ENCODE measurements at regions not wholly inside any gene's neighbourhood (a gene's known extent, or its start where the extent isn't known, plus 50 kb on each side); places are given as distances from the start of the nearest gene placed in this dataset.

GRCh38 chr10:4687397-4687796, 138.6 kb upstream of the AKR1E2 start:
- no peak for DNase-seq

DNA sequence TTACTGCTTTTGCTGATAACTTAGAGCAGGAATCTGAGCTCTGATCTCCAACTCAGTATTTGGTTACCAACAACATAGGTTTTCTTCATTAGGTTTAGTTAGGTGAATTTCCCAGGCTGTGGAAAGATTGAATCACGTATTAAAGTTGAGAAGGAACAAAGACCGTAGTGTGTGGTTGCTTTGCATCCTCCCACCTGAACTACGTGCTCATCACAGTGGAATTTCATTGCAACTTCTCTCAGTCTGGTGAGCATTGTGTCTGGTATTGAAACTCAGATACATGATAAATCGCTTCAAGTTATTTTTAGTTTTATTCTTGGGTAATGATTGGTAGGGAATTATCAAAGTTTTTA, 139.4 kb upstream of the AKR1E2 start:
- no peak for DNase-seq

DNA sequence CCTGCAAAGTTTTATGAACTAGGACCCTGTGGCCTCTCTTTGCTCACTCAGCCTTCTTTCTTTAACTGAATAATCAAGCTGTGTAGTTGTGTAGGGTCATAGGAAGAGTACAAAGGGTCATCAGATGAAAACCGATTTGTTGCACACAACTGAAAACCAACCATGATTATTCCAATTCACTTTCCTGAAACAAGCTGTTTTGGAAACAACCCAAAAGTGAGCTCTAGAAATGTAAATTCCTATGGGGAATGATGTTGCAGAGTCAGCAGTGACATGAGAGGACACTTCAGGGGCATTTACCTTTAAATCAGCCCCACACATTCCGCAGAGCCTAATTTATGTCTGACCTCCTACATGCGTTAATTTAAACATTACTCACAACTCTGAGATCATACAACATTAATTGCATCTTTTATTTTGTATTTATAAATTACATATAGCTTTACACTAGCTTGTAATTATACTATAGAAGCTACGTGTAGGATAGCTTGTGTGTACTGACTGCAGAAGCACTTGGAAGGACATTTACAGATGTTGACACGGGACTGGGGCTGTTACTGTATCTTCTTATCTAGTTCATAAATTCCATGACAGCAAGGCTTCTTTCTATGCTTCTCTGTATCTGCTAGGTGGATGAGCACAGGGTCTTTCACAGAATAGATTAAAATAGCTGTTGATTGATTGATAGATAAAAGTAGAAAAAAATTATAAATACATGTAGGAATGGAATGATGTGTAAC, 139.9 kb upstream of the AKR1E2 start:
- DNase-seq: no peak

GRCh38 chr10:4685491-4685890, 140.5 kb upstream of the AKR1E2 start:
- DNase-seq: no peak

GRCh38 chr10:4684434-4684833, 141.6 kb upstream of the AKR1E2 start:
- no peak for DNase-seq

DNA sequence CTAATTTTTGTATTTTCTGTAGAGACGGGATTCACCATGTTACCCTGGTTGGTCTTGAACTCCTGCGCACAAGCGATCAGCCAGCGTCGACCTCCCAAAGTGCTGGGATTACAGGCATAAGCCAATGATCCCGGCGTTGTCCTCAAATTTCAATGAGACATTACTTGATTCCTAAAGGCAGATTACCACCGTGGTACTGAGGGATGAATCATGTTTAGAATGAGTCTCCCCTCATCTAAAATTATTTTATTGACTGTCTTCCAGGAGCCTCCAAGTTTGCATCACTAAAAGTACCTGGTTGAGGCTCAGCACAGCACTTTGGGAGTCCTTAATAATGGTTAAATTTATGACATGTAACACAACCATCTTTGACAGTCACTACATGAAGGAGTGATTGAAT, 142.2 kb upstream of the AKR1E2 start:
- no peak for DNase-seq

- no peak for DNase-seq
These were observed 142.9 kb upstream of the AKR1E2 start for GRCh38 chr10:4683137-4683536.

DNA sequence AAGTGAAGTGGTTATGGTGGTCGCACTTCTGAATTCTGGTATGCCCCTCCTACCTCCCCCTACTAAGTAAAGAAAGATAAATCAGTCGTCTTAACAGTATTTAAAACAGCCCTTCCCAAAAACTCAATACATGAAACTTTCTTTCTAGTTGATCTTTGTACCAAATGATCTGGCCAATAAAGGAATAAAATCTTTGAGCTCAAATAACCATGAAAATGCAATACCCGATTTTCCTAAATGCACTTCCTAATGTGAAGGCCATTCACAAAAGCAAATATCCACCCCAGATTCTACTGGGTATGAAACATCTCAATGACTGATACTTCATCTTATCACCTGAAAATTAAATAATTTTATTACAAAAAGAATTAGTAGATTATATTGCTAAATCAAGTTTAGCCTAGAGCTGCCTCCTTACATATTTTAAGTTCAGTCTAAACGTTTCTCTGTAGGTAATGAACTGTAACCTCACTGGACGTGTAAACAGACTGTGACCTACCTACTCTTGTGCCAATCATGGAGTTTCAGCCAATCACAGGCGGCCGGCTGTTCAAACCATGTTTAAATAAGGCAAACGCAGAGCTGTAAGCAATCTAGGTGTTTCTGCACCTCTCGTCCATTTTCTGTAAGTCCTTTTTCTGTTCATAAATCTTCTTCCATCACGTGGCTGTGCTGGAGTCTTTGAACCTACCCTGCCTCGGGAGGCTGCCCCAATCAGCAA, 146.9 kb upstream of the AKR1E2 start:
- no peak for DNase-seq

DNA sequence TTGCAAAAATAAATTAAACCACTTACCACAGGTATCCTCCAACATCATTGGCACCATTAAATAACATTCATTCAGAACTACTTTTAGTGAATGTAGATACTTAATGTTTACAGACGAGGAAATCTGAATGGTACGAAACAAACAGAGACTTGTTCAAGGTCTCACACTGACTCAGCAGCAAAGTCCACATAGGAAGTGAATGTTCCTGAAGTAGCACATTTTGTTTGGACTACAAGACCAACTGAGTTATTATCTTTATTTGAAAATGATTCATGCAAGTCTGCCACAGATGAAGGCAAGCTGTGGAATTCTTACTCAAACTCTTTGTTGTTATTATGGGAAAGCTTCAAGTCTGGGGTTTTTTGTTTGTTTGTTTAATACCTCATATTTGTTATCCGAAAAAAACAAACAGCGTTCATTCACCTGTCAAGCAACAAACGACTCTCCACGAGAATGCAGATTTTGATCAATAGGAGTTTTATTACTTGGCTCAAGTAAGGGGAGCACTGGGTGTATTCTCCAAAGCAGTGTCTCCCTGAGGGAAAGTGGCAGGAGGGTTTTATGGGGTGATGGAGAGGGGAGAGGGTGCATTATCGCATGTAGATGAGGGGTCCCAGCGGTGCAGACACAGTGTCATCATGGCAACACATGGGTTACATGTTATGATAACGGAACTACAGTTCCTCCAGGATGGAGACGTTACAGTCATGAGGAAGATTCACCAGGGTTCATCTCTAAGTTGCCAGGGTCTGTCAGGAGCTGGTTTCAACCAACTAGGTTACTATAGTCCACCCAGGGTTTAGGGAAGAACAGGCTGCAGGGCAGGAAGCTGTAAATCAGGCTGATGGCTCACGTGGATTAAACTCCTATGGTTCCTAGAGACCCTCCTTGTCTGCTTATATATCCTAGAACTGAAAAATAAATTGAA, 147.7 kb upstream of the AKR1E2 start:
- DNase-seq: no peak

- DNase-seq: no peak
These were observed 148.5 kb upstream of the AKR1E2 start for GRCh38 chr10:4677296-4678021.

DNA sequence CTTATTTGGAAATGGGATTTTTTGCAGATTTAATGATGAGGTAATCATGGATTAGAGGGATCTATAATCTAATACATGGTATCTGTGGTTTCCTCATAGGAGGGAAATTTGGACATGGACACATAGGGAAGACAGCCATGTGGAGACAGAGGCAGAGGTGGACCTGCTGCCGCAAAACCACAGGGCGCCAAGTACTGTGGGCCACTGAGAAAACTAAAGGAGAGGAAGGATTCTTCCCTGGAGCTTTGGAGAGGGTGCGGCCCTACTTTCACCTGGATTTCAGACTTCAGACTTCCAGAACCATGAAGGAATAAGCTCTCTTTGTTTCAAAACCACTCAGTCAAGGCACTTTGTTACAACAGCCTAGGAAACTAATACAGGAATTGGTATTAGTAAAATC, 149.4 kb upstream of the AKR1E2 start:
- DNase-seq: no peak

DNA sequence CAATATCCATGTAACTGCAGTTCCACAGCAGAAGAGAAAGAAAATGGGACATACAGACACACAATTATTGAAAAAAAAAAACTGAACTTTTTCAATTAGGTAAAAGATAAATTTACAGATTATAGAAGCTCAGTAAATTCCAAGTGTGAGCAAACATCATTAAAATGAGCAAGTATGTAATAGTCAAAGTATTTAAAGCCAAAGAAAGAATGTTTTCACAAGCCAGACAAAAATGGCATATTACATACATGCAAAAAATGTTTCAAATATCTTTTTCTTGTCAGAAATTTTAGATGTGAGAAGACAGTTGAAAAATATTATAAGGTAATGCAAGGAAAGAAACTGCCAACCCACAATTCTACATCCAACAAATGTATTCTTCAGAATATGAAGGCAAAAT, 150.2 kb upstream of the AKR1E2 start:
- no peak for DNase-seq

GRCh38 chr10:4673279-4674040, 152.5 kb upstream of the AKR1E2 start:
- DNase-seq: no peak

- DNase-seq: no peak
These were observed 153.8 kb upstream of the AKR1E2 start for GRCh38 chr10:4672201-4672600.

- DNase-seq: no peak
These were observed 154.4 kb upstream of the AKR1E2 start for GRCh38 chr10:4671451-4672145.

DNA sequence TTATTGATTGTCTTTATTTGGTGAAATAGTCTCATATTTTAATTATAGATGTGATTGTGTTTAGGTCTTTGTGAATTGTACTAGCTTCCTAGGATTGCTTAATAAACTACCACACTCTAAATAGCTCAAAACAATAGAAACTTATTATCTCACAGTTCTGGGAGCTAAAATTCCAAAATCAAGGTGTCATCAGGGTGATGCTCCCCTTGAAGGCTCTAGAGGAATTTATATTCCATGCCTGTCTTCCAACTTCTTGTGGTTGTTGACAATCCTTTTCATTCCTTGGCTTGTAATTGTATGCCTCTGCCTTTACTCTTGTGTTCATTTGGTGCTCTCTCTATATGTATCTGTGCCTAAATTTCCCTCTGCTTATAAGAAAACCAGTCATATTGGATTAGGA, 155.3 kb upstream of the AKR1E2 start:
- DNase-seq: no peak

DNA sequence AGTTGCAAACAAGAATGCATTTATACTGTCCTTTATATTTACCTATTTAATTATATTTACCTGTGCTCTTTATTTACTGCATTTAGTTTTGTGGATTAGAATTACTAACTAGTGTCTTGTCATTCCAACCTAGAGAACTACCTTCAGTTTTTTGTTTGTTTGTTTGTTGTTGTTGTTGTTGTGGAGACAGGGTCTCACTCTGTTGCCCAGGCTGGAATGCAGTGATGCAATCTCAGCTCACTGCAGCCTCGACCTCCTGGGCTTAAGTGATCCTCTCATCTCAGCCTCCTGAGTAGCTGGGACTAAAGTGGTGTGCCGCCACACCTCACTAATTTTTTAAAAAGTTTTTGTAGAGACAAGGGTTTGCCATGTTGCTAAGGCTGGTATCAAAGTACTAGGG, 156.4 kb upstream of the AKR1E2 start:
- no peak for DNase-seq

DNA sequence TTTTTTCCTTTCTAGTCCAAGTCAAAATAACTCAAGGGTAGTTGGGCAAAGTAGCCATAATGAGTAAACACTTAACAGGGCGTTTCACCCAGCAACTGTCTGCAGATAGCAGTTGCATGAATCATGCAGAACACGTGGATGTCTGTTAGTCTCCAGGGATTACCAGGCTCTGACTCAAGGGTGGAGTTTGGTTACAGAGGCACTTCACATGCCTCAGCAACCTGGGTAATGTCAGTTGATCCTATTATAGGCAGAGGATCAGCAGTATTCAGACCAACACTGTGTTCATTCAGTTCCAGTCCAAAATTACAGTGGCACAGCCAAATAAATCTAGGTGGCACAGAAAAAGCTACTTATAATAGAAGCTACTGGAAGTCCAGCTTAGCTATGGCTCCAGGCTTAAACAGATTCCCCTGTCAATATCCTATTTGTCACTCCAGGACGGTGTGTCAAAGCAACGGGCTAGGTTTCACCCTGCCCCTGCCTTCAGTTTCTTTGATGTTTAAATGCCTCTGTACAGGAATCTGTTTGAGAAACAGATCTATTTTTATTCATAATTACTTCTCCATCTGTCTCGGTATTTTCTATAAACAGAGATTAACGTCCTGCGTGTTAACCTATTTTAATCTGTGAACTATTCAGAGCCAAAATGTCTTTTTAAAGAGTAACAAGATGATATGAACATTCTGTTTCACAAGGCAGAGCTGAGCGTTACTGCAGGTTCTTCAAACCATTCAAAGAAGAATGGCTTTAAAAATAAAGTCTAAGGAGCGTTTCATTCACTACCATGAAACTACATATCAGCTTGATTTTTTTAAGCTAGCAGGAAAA, 162.6 kb upstream of the AKR1E2 start:
- DNase-seq: no peak

- no peak for DNase-seq
These were observed 163.3 kb upstream of the AKR1E2 start for GRCh38 chr10:4662576-4663161.
